Osteoblast (primary cell): ENCODE measurements at regions not wholly inside any gene's neighbourhood (a gene's known extent, or its start where the extent isn't known, plus 50 kb on each side); places are given as distances from the start of the nearest gene placed in this dataset.

Experiments used
- DNase-seq: peaks from one replicate; pipeline ENCODE4 v3.0.0; 2011; ENCODE audit warnings: low spot score, mixed read lengths; ENCODE audit not compliant: insufficient read length; ENCODE audit errors: missing footprints
- H2AFZ ChIP-seq: 2 replicates; pipeline ENCODE4 v1.6.0; 2011; ENCODE audit warnings: mild to moderate bottlenecking, low read length
- H3K27ac ChIP-seq: 2 replicates; pipeline ENCODE4 v1.5.1; 2011; ENCODE audit warnings: mild to moderate bottlenecking, low read depth, low read length, moderate library complexity
- H3K27me3 ChIP-seq: 2 replicates; pipeline ENCODE4 v1.6.0; 2012; ENCODE audit warnings: mild to moderate bottlenecking, control low read depth, inconsistent platforms, low read length, moderate library complexity; ENCODE audit not compliant: insufficient read depth
- H3K36me3 ChIP-seq: 2 replicates; pipeline ENCODE4 v1.5.1; 2011; ENCODE audit warnings: mild to moderate bottlenecking, low read length, control low read depth, moderate library complexity; ENCODE audit not compliant: insufficient read depth
- H3K4me1 ChIP-seq: 2 replicates; pipeline ENCODE4 v1.5.1; 2011; ENCODE audit warnings: mild to moderate bottlenecking, low read length, control low read depth, moderate library complexity; ENCODE audit not compliant: insufficient read depth
- H3K4me2 ChIP-seq: 2 replicates; pipeline ENCODE4 v1.6.0; 2011; ENCODE audit warnings: mild to moderate bottlenecking, low read length; ENCODE audit not compliant: insufficient read depth
- H3K4me3 ChIP-seq: fragments of 200-600 bp; sonication (generic); 3 replicates; pipeline ENCODE4 v1.5.1; 2012; ENCODE audit warnings: mild to moderate bottlenecking, low read length, inconsistent platforms; ENCODE audit not compliant: insufficient read depth
- H3K79me2 ChIP-seq: 2 replicates; pipeline ENCODE4 v1.6.0; 2012; ENCODE audit warnings: mild to moderate bottlenecking, low read length, control low read depth, inconsistent platforms; ENCODE audit not compliant: insufficient read depth
- H3K9me3 ChIP-seq: 2 replicates; pipeline ENCODE4 v1.5.1; 2011; ENCODE audit warnings: low read depth, low read length, control low read depth
- H4K20me1 ChIP-seq: 2 replicates; pipeline ENCODE4 v1.6.0; 2012; ENCODE audit warnings: mild to moderate bottlenecking, low read length, control low read depth; ENCODE audit not compliant: insufficient read depth
- CTCF ChIP-seq: IDR thresholded peaks from 2 replicates; pipeline ENCODE4 v1.5.1; 2011; ENCODE audit warnings: mild to moderate bottlenecking, low read depth, low read length, moderate library complexity; ENCODE audit errors: extremely low read depth

- H3K9me3 ChIP-seq, result no peaks in the 10 kb centered on the region
- H3K4me2 ChIP-seq, result peak overlapping the region; percentile 73
- no peaks in the 10 kb centered on the region for H3K36me3 ChIP-seq
- peaks cover 23% of the 10 kb centered on the region for H3K4me1 ChIP-seq
- H3K4me3 ChIP-seq, result peak overlapping the region; percentile 62
- TF ChIP-seq CTCF, result no peak
- H3K79me2 ChIP-seq, result no peaks in the 10 kb centered on the region
- H3K27ac ChIP-seq, result peak overlapping the region; percentile 67
- peak overlapping the region; percentile 89 for H2AFZ ChIP-seq
- no peaks in the 10 kb centered on the region for H3K27me3 ChIP-seq
- H4K20me1 ChIP-seq, result no peaks in the 10 kb centered on the region
- DNase-seq, result peak; percentile 4
Measured at GRCh38 chr15:36331531-36332275, 247.7 kb upstream of the CDIN1 start.

GRCh38 chr15:36332301-36332700 is 247.1 kb upstream of the CDIN1 start:
- no peak for DNase-seq

GRCh38 chr15:36332896-36333295 is 246.5 kb upstream of the CDIN1 start:
- no peak for DNase-seq
- no peak for TF ChIP-seq CTCF
- no peaks in the 10 kb centered on the region for H3K79me2 ChIP-seq
- no peaks in the 10 kb centered on the region for H3K27me3 ChIP-seq
- H3K4me3 ChIP-seq, result no peak overlapping the region
- no peak overlapping the region for H3K27ac ChIP-seq
- no peaks in the 10 kb centered on the region for H4K20me1 ChIP-seq
- H3K4me2 ChIP-seq, result no peak overlapping the region
- peaks cover 23% of the 10 kb centered on the region for H3K4me1 ChIP-seq
- H3K9me3 ChIP-seq, result no peaks in the 10 kb centered on the region
- no peak overlapping the region for H2AFZ ChIP-seq
- no peaks in the 10 kb centered on the region for H3K36me3 ChIP-seq

More at GRCh38 chr15:36332301-36332700, 247.1 kb upstream of the CDIN1 start:
- Histone ChIP-seq H2AFZ (peak overlapping the region; percentile 57), H3K36me3 (no peaks in the 10 kb centered on the region), H3K4me2 (peak overlapping the region; percentile 73), H3K27me3 (no peaks in the 10 kb centered on the region), H3K27ac (peak overlapping the region; percentile 67), H3K79me2 (no peaks in the 10 kb centered on the region), H3K4me3 (no peak overlapping the region), H4K20me1 (no peaks in the 10 kb centered on the region), H3K9me3 (no peaks in the 10 kb centered on the region), H3K4me1 (peaks cover 23% of the 10 kb centered on the region)
- TF ChIP-seq CTCF, result no peak

GRCh38 chr15:36334059-36334458 is 245.4 kb upstream of the CDIN1 start:
- peak overlapping the region; percentile 12 for H3K4me2 ChIP-seq
- no peaks in the 10 kb centered on the region for H3K9me3 ChIP-seq
- DNase-seq, result peak; percentile 6
- no peak for TF ChIP-seq CTCF
- peaks cover 23% of the 10 kb centered on the region for H3K4me1 ChIP-seq
- no peaks in the 10 kb centered on the region for H3K36me3 ChIP-seq
- peak overlapping the region; percentile 42 for H2AFZ ChIP-seq
- no peaks in the 10 kb centered on the region for H4K20me1 ChIP-seq
- H3K27ac ChIP-seq, result peak overlapping the region; percentile 10
- no peaks in the 10 kb centered on the region for H3K79me2 ChIP-seq
- no peak overlapping the region for H3K4me3 ChIP-seq
- H3K27me3 ChIP-seq, result no peaks in the 10 kb centered on the region
